ENCODE measurements at regions not wholly inside any gene's neighbourhood (a gene's known extent, or its start where the extent isn't known, plus 50 kb on each side); places are given as distances from the start of the nearest gene placed in this dataset.

DNA sequence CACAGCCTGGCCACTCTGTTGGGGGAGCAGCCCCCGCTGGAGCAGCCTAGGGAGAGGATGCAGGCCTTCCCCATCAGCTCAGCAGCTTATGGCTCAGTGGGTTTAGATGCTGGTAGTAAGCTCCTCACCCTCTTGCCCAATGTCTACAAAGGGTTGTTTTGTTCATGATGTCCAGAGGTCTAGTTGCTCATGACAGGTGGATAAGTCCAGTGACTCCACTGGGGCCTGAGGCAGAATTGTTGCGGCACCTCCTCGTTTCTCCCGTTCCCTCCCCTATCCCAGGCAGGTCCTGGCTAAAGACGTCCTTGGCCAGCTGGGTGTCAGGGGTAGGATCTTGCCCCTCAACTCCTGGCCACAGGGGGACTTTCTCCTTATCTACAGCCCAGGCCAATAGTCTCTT lies 233.5 kb upstream of the B3GAT1 start:
- no peak for DNase-seq (ENCODE audit: insufficient read length, low spot score, missing footprints)
- H3K79me2 ChIP-seq (ENCODE audit: insufficient read depth, low read length): no peaks in the 10 kb centered on the region
- H4K20me1 ChIP-seq (ENCODE audit: insufficient read depth, low read length): no peaks in the 10 kb centered on the region
- H3K36me3 ChIP-seq (ENCODE audit: insufficient read depth, low read length): no peaks in the 10 kb centered on the region
- TF ChIP-seq, protein P1, sequence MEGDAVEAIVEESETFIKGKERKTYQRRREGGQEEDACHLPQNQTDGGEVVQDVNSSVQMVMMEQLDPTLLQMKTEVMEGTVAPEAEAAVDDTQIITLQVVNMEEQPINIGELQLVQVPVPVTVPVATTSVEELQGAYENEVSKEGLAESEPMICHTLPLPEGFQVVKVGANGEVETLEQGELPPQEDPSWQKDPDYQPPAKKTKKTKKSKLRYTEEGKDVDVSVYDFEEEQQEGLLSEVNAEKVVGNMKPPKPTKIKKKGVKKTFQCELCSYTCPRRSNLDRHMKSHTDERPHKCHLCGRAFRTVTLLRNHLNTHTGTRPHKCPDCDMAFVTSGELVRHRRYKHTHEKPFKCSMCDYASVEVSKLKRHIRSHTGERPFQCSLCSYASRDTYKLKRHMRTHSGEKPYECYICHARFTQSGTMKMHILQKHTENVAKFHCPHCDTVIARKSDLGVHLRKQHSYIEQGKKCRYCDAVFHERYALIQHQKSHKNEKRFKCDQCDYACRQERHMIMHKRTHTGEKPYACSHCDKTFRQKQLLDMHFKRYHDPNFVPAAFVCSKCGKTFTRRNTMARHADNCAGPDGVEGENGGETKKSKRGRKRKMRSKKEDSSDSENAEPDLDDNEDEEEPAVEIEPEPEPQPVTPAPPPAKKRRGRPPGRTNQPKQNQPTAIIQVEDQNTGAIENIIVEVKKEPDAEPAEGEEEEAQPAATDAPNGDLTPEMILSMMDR (IDR thresholded peaks at IDR 0.05; ENCODE audit: extremely low read depth, low read depth, low read length): no peak
- no peak overlapping the region for H2AFZ ChIP-seq (ENCODE audit: low read length)
- H3K27ac ChIP-seq (ENCODE audit: low read depth, low read length): no peak overlapping the region
- H3K9me3 ChIP-seq (ENCODE audit: low read depth, low read length): no peaks in the 10 kb centered on the region
- H3K4me1 ChIP-seq (ENCODE audit: insufficient read depth, low read length): no peaks in the 10 kb centered on the region
- H3K4me2 ChIP-seq (ENCODE audit: insufficient read depth, low read length): no peak overlapping the region
- no peak overlapping the region for H3K4me3 ChIP-seq (ENCODE audit: insufficient read depth, low read length)
- no peaks in the 10 kb centered on the region for H3K27me3 ChIP-seq (ENCODE audit: insufficient read depth, low read length)

DNA sequence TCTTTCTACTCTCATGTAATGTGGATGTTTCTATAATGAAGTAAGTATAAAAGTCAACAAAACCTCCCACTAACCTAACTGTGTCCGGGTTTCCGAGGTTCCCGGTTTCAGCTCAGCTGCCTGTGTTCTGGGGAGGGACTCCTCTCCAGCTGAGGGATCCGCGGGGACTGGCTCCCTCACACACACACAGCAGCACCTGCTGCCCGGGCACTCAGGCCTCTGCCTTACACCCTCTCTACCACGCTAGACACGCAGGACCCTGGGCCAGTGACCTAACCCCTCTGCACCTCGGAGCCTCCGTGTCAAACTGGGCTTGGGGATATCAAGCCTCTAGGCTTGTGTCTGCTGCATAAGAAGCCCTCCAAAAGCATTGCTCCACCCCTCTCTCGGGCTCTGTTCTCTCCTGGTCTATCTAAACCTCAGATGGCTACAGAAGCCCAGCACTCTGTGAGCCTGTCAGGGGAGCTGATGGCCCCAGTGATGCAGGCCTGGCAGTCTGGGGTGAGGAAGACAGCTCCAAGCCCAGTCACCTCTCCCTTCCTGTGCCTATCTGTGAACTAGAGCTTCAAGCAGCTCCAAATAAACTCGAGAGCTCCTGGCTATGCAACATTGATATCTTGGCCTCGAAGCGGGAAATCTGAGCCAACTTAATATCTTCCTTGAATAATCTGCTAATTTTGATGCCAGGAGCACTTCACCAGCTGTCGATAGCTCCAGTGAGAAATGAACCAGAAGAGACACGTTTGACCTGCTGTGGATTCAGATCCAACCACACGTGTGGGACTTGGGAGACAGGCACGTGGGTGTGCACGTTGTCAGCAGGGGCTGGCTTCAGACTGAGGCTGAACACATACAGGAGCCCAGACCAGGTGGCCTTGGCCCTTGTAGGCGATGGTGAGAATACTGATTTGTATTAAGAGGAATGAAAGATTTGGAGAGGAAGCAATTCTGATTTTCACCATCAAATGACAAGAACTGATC lies 232.7 kb upstream of the B3GAT1 start:
- Histone ChIP-seq H3K27ac (ENCODE audit: low read depth, low read length) (no peak overlapping the region), H3K4me3 (ENCODE audit: insufficient read depth, low read length) (no peak overlapping the region), H4K20me1 (ENCODE audit: insufficient read depth, low read length) (no peaks in the 10 kb centered on the region), H3K79me2 (ENCODE audit: insufficient read depth, low read length) (no peaks in the 10 kb centered on the region), H2AFZ (ENCODE audit: low read length) (no peak overlapping the region), H3K36me3 (ENCODE audit: insufficient read depth, low read length) (no peaks in the 10 kb centered on the region), H3K4me1 (ENCODE audit: insufficient read depth, low read length) (no peaks in the 10 kb centered on the region), H3K4me2 (ENCODE audit: insufficient read depth, low read length) (no peak overlapping the region), H3K9me3 (ENCODE audit: low read depth, low read length) (no peaks in the 10 kb centered on the region), H3K27me3 (ENCODE audit: insufficient read depth, low read length) (no peaks in the 10 kb centered on the region)
- DNase-seq (ENCODE audit: insufficient read length, low spot score, missing footprints): no peak
- TF ChIP-seq, protein P1 (IDR thresholded peaks at IDR 0.05; ENCODE audit: extremely low read depth, low read depth, low read length): no peak

DNA sequence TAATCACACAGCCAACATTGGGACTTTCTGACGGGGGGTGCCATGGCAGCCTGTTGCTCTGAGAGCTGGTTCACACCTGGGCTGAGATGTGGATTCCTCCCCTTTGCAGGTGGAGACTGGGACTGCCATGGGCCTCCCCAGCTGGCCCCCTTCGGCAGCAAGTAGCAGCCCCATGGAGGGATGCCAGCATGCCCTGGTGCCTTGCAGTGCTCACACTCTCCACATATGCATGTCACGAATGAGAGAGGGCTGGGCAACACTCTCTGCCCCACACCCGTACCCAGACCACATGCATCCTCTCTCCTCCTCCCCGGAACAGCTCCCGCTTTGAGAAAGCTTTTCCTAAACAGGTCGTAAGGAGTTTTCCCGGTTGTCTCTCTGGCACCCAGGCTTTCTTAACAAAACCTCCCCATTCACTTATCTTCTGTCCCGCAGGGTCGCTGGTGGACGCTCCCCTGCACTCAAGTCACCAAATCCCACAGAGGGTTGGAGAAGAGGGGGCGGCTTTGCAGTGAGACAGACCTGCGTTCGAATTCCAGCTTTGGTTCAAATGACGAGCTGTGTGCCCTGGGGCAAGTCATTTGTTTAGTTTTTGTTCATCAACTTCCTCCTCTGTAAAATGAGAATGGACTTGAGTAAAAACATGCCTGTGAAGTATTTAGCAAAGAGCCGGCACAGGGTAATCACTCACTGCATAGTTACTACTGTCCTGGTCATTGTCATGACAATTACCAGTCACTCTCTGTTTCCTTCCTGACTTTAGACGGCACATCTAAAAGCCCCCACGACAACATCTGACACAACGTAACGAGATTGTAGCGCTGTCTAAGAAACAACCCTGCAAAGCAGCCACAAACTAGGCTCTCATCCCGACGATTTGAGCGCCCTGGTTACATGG lies 231.3 kb upstream of the B3GAT1 start:
- H2AFZ ChIP-seq (ENCODE audit: low read length): no peak overlapping the region
- TF ChIP-seq, protein P1 (IDR thresholded peaks at IDR 0.05; ENCODE audit: extremely low read depth, low read depth, low read length): no peak
- no peaks in the 10 kb centered on the region for H3K4me1 ChIP-seq (ENCODE audit: insufficient read depth, low read length)
- H3K9me3 ChIP-seq (ENCODE audit: low read depth, low read length): no peaks in the 10 kb centered on the region
- no peak overlapping the region for H3K4me3 ChIP-seq (ENCODE audit: insufficient read depth, low read length)
- H3K27ac ChIP-seq (ENCODE audit: low read depth, low read length): no peak overlapping the region
- H3K79me2 ChIP-seq (ENCODE audit: insufficient read depth, low read length): no peaks in the 10 kb centered on the region
- no peak for DNase-seq (ENCODE audit: insufficient read length, low spot score, missing footprints)
- no peaks in the 10 kb centered on the region for H3K27me3 ChIP-seq (ENCODE audit: insufficient read depth, low read length)
- no peak overlapping the region for H3K4me2 ChIP-seq (ENCODE audit: insufficient read depth, low read length)
- no peaks in the 10 kb centered on the region for H4K20me1 ChIP-seq (ENCODE audit: insufficient read depth, low read length)
- no peaks in the 10 kb centered on the region for H3K36me3 ChIP-seq (ENCODE audit: insufficient read depth, low read length)

All from osteoblast (primary cell).